ENCODE measurements at regions not wholly inside any gene's neighbourhood (a gene's known extent, or its start where the extent isn't known, plus 50 kb on each side); places are given as distances from the start of the nearest gene placed in this dataset.
"Not testable (repeated sequence)": the region's sequence is repeated elsewhere in the genome, so short reads cannot be mapped to it uniquely, and the experiment has no call there.

GRCh38 chr2:84129018-84129417, 330.1 kb downstream of the SUCLG1 start:
- TF ChIP-seq, protein P1, sequence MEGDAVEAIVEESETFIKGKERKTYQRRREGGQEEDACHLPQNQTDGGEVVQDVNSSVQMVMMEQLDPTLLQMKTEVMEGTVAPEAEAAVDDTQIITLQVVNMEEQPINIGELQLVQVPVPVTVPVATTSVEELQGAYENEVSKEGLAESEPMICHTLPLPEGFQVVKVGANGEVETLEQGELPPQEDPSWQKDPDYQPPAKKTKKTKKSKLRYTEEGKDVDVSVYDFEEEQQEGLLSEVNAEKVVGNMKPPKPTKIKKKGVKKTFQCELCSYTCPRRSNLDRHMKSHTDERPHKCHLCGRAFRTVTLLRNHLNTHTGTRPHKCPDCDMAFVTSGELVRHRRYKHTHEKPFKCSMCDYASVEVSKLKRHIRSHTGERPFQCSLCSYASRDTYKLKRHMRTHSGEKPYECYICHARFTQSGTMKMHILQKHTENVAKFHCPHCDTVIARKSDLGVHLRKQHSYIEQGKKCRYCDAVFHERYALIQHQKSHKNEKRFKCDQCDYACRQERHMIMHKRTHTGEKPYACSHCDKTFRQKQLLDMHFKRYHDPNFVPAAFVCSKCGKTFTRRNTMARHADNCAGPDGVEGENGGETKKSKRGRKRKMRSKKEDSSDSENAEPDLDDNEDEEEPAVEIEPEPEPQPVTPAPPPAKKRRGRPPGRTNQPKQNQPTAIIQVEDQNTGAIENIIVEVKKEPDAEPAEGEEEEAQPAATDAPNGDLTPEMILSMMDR (IDR thresholded peaks at IDR 0.05) = no peak
- Histone ChIP-seq H3K4me3 (no peak overlapping the region), H3K9ac (ENCODE audit: low read depth in 2 of 2, low read length in 2 of 2) (no peak overlapping the region), H3K27ac (no peak overlapping the region), H3K9me3 (no peaks in the 10 kb centered on the region), H3K4me1 (no peaks in the 10 kb centered on the region), H3K27me3 (no peaks in the 10 kb centered on the region), H3K36me3 (no peaks in the 10 kb centered on the region)
- DNase-seq = no peak
- intact Hi-C loops (cut with DNase I) = no loop called here

GRCh38 chr2:84127812-84128211, 331.3 kb downstream of the SUCLG1 start:
- H3K27me3 ChIP-seq; H3K27ac ChIP-seq; DNase-seq; intact Hi-C loops (cut with DNase I); H3K36me3 ChIP-seq; H3K4me3 ChIP-seq; H3K4me1 ChIP-seq; H3K9ac ChIP-seq (ENCODE audit: low read depth in 2 of 2, low read length in 2 of 2); H3K9me3 ChIP-seq: not testable (repeated sequence)

GRCh38 chr2:84126530-84126929, 332.6 kb downstream of the SUCLG1 start:
- no peaks in the 10 kb centered on the region for H3K27me3 ChIP-seq
- no peak overlapping the region for H3K27ac ChIP-seq
- DNase-seq = no peak
- H3K4me3 ChIP-seq = no peak overlapping the region
- TF ChIP-seq, protein P1 (IDR thresholded peaks at IDR 0.05) = no peak
- no peaks in the 10 kb centered on the region for H3K36me3 ChIP-seq
- intact Hi-C loops (cut with DNase I) = no loop called here
- H3K9me3 ChIP-seq = no peaks in the 10 kb centered on the region
- H3K4me1 ChIP-seq = no peaks in the 10 kb centered on the region
- H3K9ac ChIP-seq (ENCODE audit: low read depth in 2 of 2, low read length in 2 of 2) = no peak overlapping the region

- H3K27ac ChIP-seq = no peak overlapping the region
- H3K4me3 ChIP-seq = no peak overlapping the region
- TF ChIP-seq, protein P1 (IDR thresholded peaks at IDR 0.05) = no peak
- no peaks in the 10 kb centered on the region for H3K4me1 ChIP-seq
- DNase-seq = no peak
- no peaks in the 10 kb centered on the region for H3K27me3 ChIP-seq
- no peaks in the 10 kb centered on the region for H3K36me3 ChIP-seq
- no peaks in the 10 kb centered on the region for H3K9me3 ChIP-seq
- no peak overlapping the region for H3K9ac ChIP-seq (ENCODE audit: low read depth in 2 of 2, low read length in 2 of 2)
- intact Hi-C loops (cut with DNase I) = no loop called here
Measured at GRCh38 chr2:84126084-84126483, 333.0 kb downstream of the SUCLG1 start.

GRCh38 chr2:84116143-84116542, 342.9 kb downstream of the SUCLG1 start:
- H3K27me3 ChIP-seq = no peaks in the 10 kb centered on the region
- no peak overlapping the region for H3K9ac ChIP-seq (ENCODE audit: low read depth in 2 of 2, low read length in 2 of 2)
- no peaks in the 10 kb centered on the region for H3K36me3 ChIP-seq
- H3K4me1 ChIP-seq = no peaks in the 10 kb centered on the region
- TF ChIP-seq, protein P1 (IDR thresholded peaks at IDR 0.05) = no peak
- H3K27ac ChIP-seq = no peak overlapping the region
- no peaks in the 10 kb centered on the region for H3K9me3 ChIP-seq
- DNase-seq = no peak
- H3K4me3 ChIP-seq = no peak overlapping the region
- intact Hi-C loops (cut with DNase I) = no loop called here

GRCh38 chr2:84115173-84115857, 343.8 kb downstream of the SUCLG1 start:
- DNase-seq = no peak
- no peaks in the 10 kb centered on the region for H3K36me3 ChIP-seq
- no peaks in the 10 kb centered on the region for H3K9me3 ChIP-seq
- H3K27me3 ChIP-seq = no peaks in the 10 kb centered on the region
- no peak overlapping the region for H3K9ac ChIP-seq (ENCODE audit: low read depth in 2 of 2, low read length in 2 of 2)
- intact Hi-C loops (cut with DNase I) = no loop called here
- TF ChIP-seq, protein P1 (IDR thresholded peaks at IDR 0.05) = no peak
- H3K4me3 ChIP-seq = no peak overlapping the region
- no peaks in the 10 kb centered on the region for H3K4me1 ChIP-seq
- H3K27ac ChIP-seq = no peak overlapping the region

DNA sequence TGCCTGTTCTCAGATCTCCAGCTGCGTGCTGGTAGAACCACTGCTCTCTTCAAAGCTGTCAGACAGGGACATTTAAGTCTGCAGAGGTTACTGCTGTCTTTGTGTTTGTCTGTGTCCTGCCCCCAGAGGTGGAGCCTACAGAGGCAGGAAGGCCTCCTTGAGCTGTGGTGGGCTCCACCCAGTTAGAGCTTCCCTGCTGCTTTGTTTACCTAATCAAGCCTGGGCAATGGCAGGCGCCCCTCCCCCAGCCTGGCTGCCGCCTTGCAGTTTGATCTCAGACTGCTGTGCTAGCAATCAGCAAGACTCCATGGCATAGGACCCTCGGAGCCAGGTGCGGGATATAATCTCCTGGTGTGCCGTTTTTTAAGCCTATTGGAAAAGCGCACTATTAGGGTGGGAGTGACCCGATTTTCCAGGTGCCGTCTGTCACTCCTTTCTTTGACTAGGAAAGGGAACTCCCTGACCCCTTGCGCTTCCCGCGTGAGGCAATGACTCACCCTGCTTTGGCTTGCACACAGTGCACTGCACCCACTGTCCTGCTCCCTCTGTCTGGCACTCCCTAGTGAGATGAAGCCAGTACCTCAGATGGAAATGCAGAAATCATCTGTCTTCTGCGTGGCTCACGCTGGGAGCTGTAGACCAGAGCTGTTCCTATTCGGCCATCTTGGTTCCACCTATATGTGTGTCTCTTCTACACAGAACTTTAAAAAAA, 355.1 kb downstream of the SUCLG1 start:
- H3K9ac ChIP-seq (ENCODE audit: low read depth in 2 of 2, low read length in 2 of 2); H3K27ac ChIP-seq; intact Hi-C loops (cut with DNase I); DNase-seq; H3K4me1 ChIP-seq; H3K9me3 ChIP-seq; H3K36me3 ChIP-seq; H3K27me3 ChIP-seq; H3K4me3 ChIP-seq: not testable (repeated sequence)
